Astrocyte (in vitro differentiated cells and primary cell): ENCODE measurements at regions not wholly inside any gene's neighbourhood (a gene's known extent, or its start where the extent isn't known, plus 50 kb on each side); places are given as distances from the start of the nearest gene placed in this dataset.

ENCODE experiments used
- EZH2 ChIP-seq: IDR thresholded peaks from 2 replicates; pipeline ENCODE4 v1.6.1; 2012; ENCODE audit warnings: mild to moderate bottlenecking, low read length, inconsistent platforms; ENCODE audit not compliant: insufficient read depth
- TF ChIP-seq, protein P1 (sequence below): IDR thresholded peaks from 2 replicates; pipeline ENCODE4 v1.5.1; 2011; ENCODE audit warnings: low read depth, mild to moderate bottlenecking, inconsistent platforms, low read length, moderate library complexity; ENCODE audit not compliant: insufficient read depth

DNA sequence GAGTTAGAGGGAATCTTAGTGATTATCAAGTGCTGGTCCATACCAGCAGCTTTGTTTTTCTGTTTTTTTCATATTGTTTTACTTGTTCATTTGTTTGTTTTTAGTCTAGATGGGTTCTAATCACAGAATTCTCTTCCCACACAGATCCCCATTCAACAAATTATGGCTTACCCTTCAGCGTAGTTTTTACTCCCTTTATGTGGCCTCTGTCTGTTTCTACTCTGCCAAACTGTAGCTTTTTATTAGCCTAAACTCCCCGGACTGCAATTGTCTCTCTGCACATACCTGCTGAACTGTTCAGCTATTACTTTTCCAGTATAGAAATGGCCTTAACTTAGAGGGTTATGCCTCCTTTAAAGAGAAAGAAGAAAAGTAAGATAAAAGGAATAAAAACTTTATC is 348.5 kb downstream of the TGFB2 start:
- TF ChIP-seq, protein P1, sequence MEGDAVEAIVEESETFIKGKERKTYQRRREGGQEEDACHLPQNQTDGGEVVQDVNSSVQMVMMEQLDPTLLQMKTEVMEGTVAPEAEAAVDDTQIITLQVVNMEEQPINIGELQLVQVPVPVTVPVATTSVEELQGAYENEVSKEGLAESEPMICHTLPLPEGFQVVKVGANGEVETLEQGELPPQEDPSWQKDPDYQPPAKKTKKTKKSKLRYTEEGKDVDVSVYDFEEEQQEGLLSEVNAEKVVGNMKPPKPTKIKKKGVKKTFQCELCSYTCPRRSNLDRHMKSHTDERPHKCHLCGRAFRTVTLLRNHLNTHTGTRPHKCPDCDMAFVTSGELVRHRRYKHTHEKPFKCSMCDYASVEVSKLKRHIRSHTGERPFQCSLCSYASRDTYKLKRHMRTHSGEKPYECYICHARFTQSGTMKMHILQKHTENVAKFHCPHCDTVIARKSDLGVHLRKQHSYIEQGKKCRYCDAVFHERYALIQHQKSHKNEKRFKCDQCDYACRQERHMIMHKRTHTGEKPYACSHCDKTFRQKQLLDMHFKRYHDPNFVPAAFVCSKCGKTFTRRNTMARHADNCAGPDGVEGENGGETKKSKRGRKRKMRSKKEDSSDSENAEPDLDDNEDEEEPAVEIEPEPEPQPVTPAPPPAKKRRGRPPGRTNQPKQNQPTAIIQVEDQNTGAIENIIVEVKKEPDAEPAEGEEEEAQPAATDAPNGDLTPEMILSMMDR = no peak
- TF ChIP-seq EZH2 = no peak
